Epithelial cell of prostate (primary cell): ENCODE measurements at regions not wholly inside any gene's neighbourhood (a gene's known extent, or its start where the extent isn't known, plus 50 kb on each side); places are given as distances from the start of the nearest gene placed in this dataset.

Source experiments
- DNase-seq: peaks from one replicate; pipeline ENCODE4 v3.0.0-alpha.2; 2011; ENCODE audit warnings: low read depth, low spot score
- H3K27ac ChIP-seq: fragments of 450-650 bp; 2 replicates; pipeline ENCODE4 v1.5.1; 2017; ENCODE audit warnings: mild to moderate bottlenecking

GRCh38 chr1:22282364-22282995 lies 139.6 kb upstream of the WNT4 start:
- no peak overlapping the region for H3K27ac ChIP-seq
- no peak for DNase-seq

GRCh38 chr1:22283596-22283995 lies 140.7 kb upstream of the WNT4 start:
- H3K27ac ChIP-seq = no peak overlapping the region
- no peak for DNase-seq

GRCh38 chr1:22284236-22284635 lies 141.3 kb upstream of the WNT4 start:
- DNase-seq = no peak

GRCh38 chr1:22284906-22285548 lies 142.1 kb upstream of the WNT4 start:
- no peak overlapping the region for H3K27ac ChIP-seq
- DNase-seq = no peak

More at GRCh38 chr1:22284236-22284635, 141.3 kb upstream of the WNT4 start:
- H3K27ac ChIP-seq = no peak overlapping the region

GRCh38 chr1:22285549-22286396 lies 142.9 kb upstream of the WNT4 start:
- H3K27ac ChIP-seq = no peak overlapping the region
- DNase-seq = no peak

GRCh38 chr1:22286491-22286890 lies 143.6 kb upstream of the WNT4 start:
- no peak overlapping the region for H3K27ac ChIP-seq
- no peak for DNase-seq

- DNase-seq = no peak
- H3K27ac ChIP-seq = no peak overlapping the region
Observed at GRCh38 chr1:22287273-22287672, 144.4 kb upstream of the WNT4 start.

GRCh38 chr1:22287946-22288520 lies 145.1 kb upstream of the WNT4 start:
- DNase-seq = no peak
- no peak overlapping the region for H3K27ac ChIP-seq

GRCh38 chr1:22288593-22289241 lies 145.8 kb upstream of the WNT4 start:
- H3K27ac ChIP-seq = no peak overlapping the region
- DNase-seq = no peak

- no peak overlapping the region for H3K27ac ChIP-seq
- DNase-seq = no peak
Observed at GRCh38 chr1:22289307-22289995, 146.6 kb upstream of the WNT4 start.

- H3K27ac ChIP-seq = no peak overlapping the region
- no peak for DNase-seq
Observed at GRCh38 chr1:22290157-22290556, 147.3 kb upstream of the WNT4 start.

- DNase-seq = no peak
- no peak overlapping the region for H3K27ac ChIP-seq
Observed at GRCh38 chr1:22290611-22291010, 147.7 kb upstream of the WNT4 start.

GRCh38 chr1:22291057-22291456 lies 148.2 kb upstream of the WNT4 start:
- H3K27ac ChIP-seq = no peak overlapping the region
- no peak for DNase-seq

GRCh38 chr1:22291494-22291893 lies 148.6 kb upstream of the WNT4 start:
- no peak overlapping the region for H3K27ac ChIP-seq
- no peak for DNase-seq

GRCh38 chr1:22292011-22292788 lies 149.3 kb upstream of the WNT4 start:
- H3K27ac ChIP-seq = no peak overlapping the region
- DNase-seq = no peak

- DNase-seq = no peak
- no peak overlapping the region for H3K27ac ChIP-seq
Observed at GRCh38 chr1:22295396-22295795, 152.5 kb upstream of the WNT4 start.

- DNase-seq = no peak
- no peak overlapping the region for H3K27ac ChIP-seq
Observed at GRCh38 chr1:22295856-22296255, 153.0 kb upstream of the WNT4 start.

GRCh38 chr1:22296701-22297591 lies 154.0 kb upstream of the WNT4 start:
- DNase-seq = no peak
- no peak overlapping the region for H3K27ac ChIP-seq
